Neural cell (in vitro differentiated cells): ENCODE measurements at regions not wholly inside any gene's neighbourhood (a gene's known extent, or its start where the extent isn't known, plus 50 kb on each side); places are given as distances from the start of the nearest gene placed in this dataset.

Experiments
- H2AFZ ChIP-seq: fragments of 200-600, 300-800 bp; sonication (generic), shearing (Covaris generic); 2 replicates; pipeline ENCODE4 v1.6.0; 2014; ENCODE audit warnings: low read depth, mild to moderate bottlenecking, antibody characterized with exemption, low read length, moderate library complexity
- H3F3A ChIP-seq: fragments of 200-600 bp; shearing (Covaris generic); 2 replicates; pipeline ENCODE4 v1.6.1; 2016; ENCODE audit warnings: mild to moderate bottlenecking, moderate library complexity, mixed read lengths, antibody characterized with exemption, low read length; ENCODE audit not compliant: insufficient read depth, poor library complexity, severe bottlenecking
- H3K27ac ChIP-seq: fragments of 200-600, 300-800 bp; sonication (generic), shearing (Covaris generic); 2 replicates; pipeline ENCODE4 v1.5.1; 2014; ENCODE audit warnings: mild to moderate bottlenecking, low read length, moderate library complexity
- H3K27me3 ChIP-seq: fragments of 300-800, 200-600 bp; sonication (generic), shearing (Covaris generic); 2 replicates; pipeline ENCODE4 v1.6.0; 2014; ENCODE audit warnings: mild to moderate bottlenecking, low read depth, low read length, moderate library complexity; ENCODE audit not compliant: insufficient read depth
- H3K36me3 ChIP-seq: fragments of 300-800, 200-600 bp; sonication (generic), shearing (Covaris generic); 2 replicates; pipeline ENCODE4 v1.5.1; 2014; ENCODE audit warnings: mild to moderate bottlenecking, antibody characterized with exemption, low read length, moderate library complexity; ENCODE audit not compliant: insufficient read depth
- H3K4me2 ChIP-seq: fragments of 300-800, 200-600 bp; sonication (generic), shearing (Covaris generic); 2 replicates; pipeline ENCODE4 v1.6.0; 2014; ENCODE audit warnings: mild to moderate bottlenecking, low read length
- H3K4me3 ChIP-seq: fragments of 300-800, 200-600 bp; sonication (generic), shearing (Covaris generic); 2 replicates; pipeline ENCODE4 v1.5.1; 2014; ENCODE audit warnings: mild to moderate bottlenecking, low read length, moderate library complexity
- H3K79me2 ChIP-seq: fragments of 200-600 bp; shearing (Covaris generic); replicated peaks from 2 replicates; pipeline ENCODE4 v1.6.0; 2014; ENCODE audit warnings: mild to moderate bottlenecking, low read length, moderate library complexity; ENCODE audit not compliant: insufficient read depth
- H3K9ac ChIP-seq: fragments of 300-800, 200-600 bp; sonication (generic), shearing (Covaris generic); 2 replicates; pipeline ENCODE4 v1.6.1; 2016; ENCODE audit warnings: mild to moderate bottlenecking, low read length, mixed read lengths
- H3K9me2 ChIP-seq: fragments of 200-600 bp; shearing (Covaris generic); 2 replicates; pipeline ENCODE4 v1.6.1; 2016; ENCODE audit warnings: mild to moderate bottlenecking, low read length, mixed read lengths; ENCODE audit not compliant: insufficient read depth
- H3K9me3 ChIP-seq: fragments of 200-600, 300-800 bp; sonication (generic), shearing (Covaris generic); 2 replicates; pipeline ENCODE4 v1.6.1; 2016; ENCODE audit warnings: mild to moderate bottlenecking, mixed run types, low read length, moderate library complexity, mixed read lengths
- H4K20me1 ChIP-seq: fragments of 200-600 bp; shearing (Covaris generic); 2 replicates; pipeline ENCODE4 v1.6.1; 2016; ENCODE audit warnings: mild to moderate bottlenecking, mixed run types; ENCODE audit not compliant: insufficient read depth
- CTCF ChIP-seq: fragments of 450-650 bp; IDR thresholded peaks from 2 replicates; pipeline ENCODE4 v1.5.1; 2014; ENCODE audit warnings: antibody characterized with exemption, mild to moderate bottlenecking, moderate library complexity; ENCODE audit not compliant: poor library complexity, severe bottlenecking
- EP300 ChIP-seq: fragments of 450-650 bp; conservative IDR thresholded peaks from 2 replicates; pipeline ENCODE4 v1.6.1; 2014; ENCODE audit warnings: antibody characterized with exemption, mild to moderate bottlenecking, moderate library complexity; ENCODE audit not compliant: poor library complexity, severe bottlenecking
- EZH2 ChIP-seq: fragments of 200-600, 300-800 bp; shearing (Covaris generic), sonication (generic); IDR thresholded peaks from 2 replicates; pipeline ENCODE4 v1.6.1; 2014; ENCODE audit warnings: antibody characterized with exemption, low read length, borderline replicate concordance, mild to moderate bottlenecking; ENCODE audit not compliant: insufficient read depth, poor library complexity, severe bottlenecking
- MXI1 ChIP-seq: fragments of 450-650 bp; conservative IDR thresholded peaks from 2 replicates; pipeline ENCODE4 v1.6.1; 2014; ENCODE audit warnings: antibody characterized with exemption, mild to moderate bottlenecking; ENCODE audit not compliant: poor library complexity, severe bottlenecking
- POLR2AphosphoS5 ChIP-seq: IDR thresholded peaks from 2 replicates; pipeline ENCODE4 v1.6.1; 2012
- RAD21 ChIP-seq: fragments of 450-650 bp; conservative IDR thresholded peaks from 2 replicates; pipeline ENCODE4 v1.6.1; 2014; ENCODE audit warnings: antibody characterized with exemption, mild to moderate bottlenecking, moderate library complexity
- REST ChIP-seq: IDR thresholded peaks from 2 replicates; pipeline ENCODE4 v1.6.1; 2012; ENCODE audit warnings: borderline replicate concordance
- SMC3 ChIP-seq: fragments of 450-650 bp; conservative IDR thresholded peaks from 2 replicates; pipeline ENCODE4 v1.6.1; 2014; ENCODE audit warnings: antibody characterized with exemption, mild to moderate bottlenecking, moderate library complexity; ENCODE audit not compliant: poor library complexity
- TAF1 ChIP-seq: IDR thresholded peaks from 2 replicates; pipeline ENCODE4 v1.6.1; 2012; ENCODE audit warnings: low read depth

GRCh38 chr18:45342166-45342565, 273.1 kb upstream of the SLC14A2 start:
- Histone ChIP-seq H3K36me3 (no peaks in the 10 kb centered on the region), H3K9me2 (no peaks in the 10 kb centered on the region), H3K79me2 (no peaks in the 10 kb centered on the region), H4K20me1 (no peaks in the 10 kb centered on the region), H3K4me2 (no peak overlapping the region), H3K9me3 (no peaks in the 10 kb centered on the region), H3K27me3 (no peaks in the 10 kb centered on the region), H3F3A (no peaks in the 10 kb centered on the region), H3K4me3 (no peak overlapping the region), H3K27ac (no peak overlapping the region), H2AFZ (no peak overlapping the region), H3K9ac (no peak overlapping the region)
- no peak for TF ChIP-seq SMC3
- TF ChIP-seq REST: no peak
- TF ChIP-seq TAF1: no peak
- no peak for TF ChIP-seq MXI1
- TF ChIP-seq EP300: no peak
- TF ChIP-seq CTCF: no peak
- no peak for TF ChIP-seq RAD21
- TF ChIP-seq POLR2AphosphoS5: no peak
- TF ChIP-seq EZH2: no peak

- no peak overlapping the region for H3K4me2 ChIP-seq
- H2AFZ ChIP-seq: no peak overlapping the region
- H3K79me2 ChIP-seq: no peaks in the 10 kb centered on the region
- H3K27ac ChIP-seq: no peak overlapping the region
- no peak overlapping the region for H3K4me3 ChIP-seq
- TF ChIP-seq RAD21 (no peak), EZH2 (no peak), REST (no peak), SMC3 (no peak), POLR2AphosphoS5 (no peak), MXI1 (no peak), TAF1 (no peak)
- no peaks in the 10 kb centered on the region for H3K9me3 ChIP-seq
- H3F3A ChIP-seq: no peaks in the 10 kb centered on the region
- H3K36me3 ChIP-seq: no peaks in the 10 kb centered on the region
- H3K9me2 ChIP-seq: no peaks in the 10 kb centered on the region
- no peaks in the 10 kb centered on the region for H4K20me1 ChIP-seq
- H3K27me3 ChIP-seq: no peaks in the 10 kb centered on the region
- no peak overlapping the region for H3K9ac ChIP-seq
These were observed 272.6 kb upstream of the SLC14A2 start for GRCh38 chr18:45342653-45343052.
